ENCODE measurements at regions not wholly inside any gene's neighbourhood (a gene's known extent, or its start where the extent isn't known, plus 50 kb on each side); places are given as distances from the start of the nearest gene placed in this dataset.

DNA sequence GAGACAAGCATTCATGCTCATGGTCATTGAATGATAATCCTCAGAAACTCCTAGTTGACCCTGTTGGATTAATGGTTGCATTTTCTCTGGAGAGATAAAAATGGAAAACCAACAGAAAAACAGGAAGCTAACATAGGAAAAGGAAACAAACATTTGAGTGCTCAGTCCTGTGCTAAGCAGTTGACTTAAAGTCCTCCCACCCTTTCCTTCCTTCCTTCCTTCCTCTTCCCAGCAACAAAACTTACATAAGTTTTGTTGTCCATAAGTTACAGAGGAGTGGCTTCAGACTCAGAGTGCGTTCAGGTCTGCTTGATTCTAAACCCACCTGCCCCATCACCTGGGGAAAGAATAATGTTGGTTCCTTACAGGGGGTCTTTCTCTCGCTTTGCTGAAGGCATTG lies 163.8 kb upstream of the RGMA start:
- DNase-seq (ENCODE audit: low read depth), result no peak
- H3K4me3 ChIP-seq (ENCODE audit: low read length), result no peak overlapping the region
- TF ChIP-seq, protein P1, sequence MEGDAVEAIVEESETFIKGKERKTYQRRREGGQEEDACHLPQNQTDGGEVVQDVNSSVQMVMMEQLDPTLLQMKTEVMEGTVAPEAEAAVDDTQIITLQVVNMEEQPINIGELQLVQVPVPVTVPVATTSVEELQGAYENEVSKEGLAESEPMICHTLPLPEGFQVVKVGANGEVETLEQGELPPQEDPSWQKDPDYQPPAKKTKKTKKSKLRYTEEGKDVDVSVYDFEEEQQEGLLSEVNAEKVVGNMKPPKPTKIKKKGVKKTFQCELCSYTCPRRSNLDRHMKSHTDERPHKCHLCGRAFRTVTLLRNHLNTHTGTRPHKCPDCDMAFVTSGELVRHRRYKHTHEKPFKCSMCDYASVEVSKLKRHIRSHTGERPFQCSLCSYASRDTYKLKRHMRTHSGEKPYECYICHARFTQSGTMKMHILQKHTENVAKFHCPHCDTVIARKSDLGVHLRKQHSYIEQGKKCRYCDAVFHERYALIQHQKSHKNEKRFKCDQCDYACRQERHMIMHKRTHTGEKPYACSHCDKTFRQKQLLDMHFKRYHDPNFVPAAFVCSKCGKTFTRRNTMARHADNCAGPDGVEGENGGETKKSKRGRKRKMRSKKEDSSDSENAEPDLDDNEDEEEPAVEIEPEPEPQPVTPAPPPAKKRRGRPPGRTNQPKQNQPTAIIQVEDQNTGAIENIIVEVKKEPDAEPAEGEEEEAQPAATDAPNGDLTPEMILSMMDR (conservative IDR thresholded peaks at IDR 0.05; ENCODE audit: low read length), result no peak

DNA sequence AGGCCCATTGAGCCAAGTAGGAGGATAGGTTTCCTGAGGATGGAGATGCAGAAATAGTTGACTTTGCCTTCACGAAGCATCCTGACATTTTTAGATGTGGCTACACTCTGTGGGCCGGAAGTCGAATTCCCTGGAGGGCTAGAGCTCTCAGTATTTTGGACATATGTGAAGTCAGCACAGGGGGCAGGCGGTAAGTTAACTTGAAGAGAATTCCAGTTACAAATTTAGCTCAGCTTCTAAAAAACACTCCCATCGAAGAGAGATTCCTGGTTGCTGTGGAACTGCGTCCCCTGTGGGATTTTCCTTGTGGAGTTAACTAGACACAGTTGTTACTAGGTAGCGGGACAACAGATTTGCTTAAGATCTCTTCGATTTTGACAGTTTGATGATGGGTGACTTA lies 161.9 kb upstream of the RGMA start:
- TF ChIP-seq, protein P1 (conservative IDR thresholded peaks at IDR 0.05; ENCODE audit: low read length), result no peak
- no peak overlapping the region for H3K4me3 ChIP-seq (ENCODE audit: low read length)
- DNase-seq (ENCODE audit: low read depth), result no peak

DNA sequence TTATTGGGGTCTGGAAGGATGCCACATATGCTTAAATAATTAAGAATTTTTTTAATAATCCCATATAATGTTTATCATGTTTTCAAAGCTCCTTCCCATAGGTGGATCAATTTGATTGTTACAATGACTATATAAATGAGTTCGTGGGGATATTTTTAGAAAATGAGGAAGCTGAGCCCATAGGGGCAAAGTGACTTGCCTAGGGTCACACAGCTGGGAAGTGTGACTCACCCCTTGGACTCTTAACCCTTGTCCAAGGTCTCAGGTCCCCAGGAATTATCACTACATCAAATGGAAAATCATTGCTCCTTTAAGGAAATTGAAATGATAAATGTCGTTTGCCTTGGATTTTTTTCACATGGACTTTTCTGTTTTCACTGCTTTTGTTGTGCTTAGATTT lies 161.2 kb upstream of the RGMA start:
- H3K4me3 ChIP-seq (ENCODE audit: low read length), result no peak overlapping the region
- TF ChIP-seq, protein P1 (conservative IDR thresholded peaks at IDR 0.05; ENCODE audit: low read length), result no peak
- no peak for DNase-seq (ENCODE audit: low read depth)

DNA sequence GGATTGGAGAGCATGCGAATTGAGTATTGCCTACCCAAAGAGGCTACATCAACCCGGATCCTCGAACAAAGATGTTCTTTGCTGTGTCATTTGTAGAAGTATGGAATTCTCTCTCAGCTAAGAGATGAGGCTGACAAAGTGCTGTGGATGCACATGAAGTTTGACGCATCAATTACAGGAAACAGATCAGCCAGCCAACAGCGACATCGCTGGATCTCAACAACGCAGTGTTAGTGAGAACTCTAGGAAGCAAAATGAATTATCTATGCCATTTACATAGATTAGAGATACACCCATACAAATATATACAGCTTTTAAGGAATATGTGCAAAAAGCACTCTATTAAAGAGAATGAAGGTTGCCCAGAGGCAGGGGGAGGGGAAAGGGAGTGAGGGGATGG lies 160.6 kb upstream of the RGMA start:
- TF ChIP-seq, protein P1 (conservative IDR thresholded peaks at IDR 0.05; ENCODE audit: low read length), result no peak

DNA sequence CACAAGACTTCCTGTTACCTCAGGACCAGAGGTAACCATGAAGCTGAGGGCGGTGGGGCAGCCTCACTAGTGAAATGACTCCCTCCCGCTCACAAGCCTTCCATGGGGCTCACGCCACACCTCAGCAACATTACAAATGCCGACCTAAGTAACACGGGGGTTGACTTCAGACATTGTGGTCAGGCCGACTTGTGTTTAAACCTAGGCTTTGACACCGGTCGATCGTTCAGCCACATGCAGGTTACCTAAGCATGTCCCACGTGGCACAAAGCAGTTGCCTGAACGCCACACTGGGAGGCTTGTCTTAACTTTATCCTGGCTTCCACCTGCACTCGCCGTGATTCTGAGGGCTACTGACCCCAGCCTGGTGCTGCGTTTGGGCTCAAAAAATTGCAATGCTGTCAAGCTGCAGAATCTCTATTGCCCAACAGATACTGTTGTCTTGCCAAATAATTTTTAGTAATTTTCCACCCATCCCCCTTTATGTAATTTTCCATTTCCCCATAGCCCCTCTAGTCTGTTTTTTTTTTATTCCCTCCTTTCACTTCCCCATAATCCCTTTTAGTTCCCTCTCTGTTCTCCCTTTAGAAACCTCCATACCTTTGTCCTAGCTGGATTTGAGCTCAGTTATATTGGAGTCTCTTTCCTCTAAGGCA lies 158.6 kb upstream of the RGMA start:
- TF ChIP-seq, protein P1 (conservative IDR thresholded peaks at IDR 0.05; ENCODE audit: low read length), result no peak
- no peak for DNase-seq (ENCODE audit: low read depth)
- H3K4me3 ChIP-seq (ENCODE audit: low read length), result no peak overlapping the region

More for the DNA sequence above, 160.6 kb upstream of the RGMA start:
- H3K4me3 ChIP-seq (ENCODE audit: low read length), result no peak overlapping the region
- DNase-seq (ENCODE audit: low read depth), result no peak

DNA sequence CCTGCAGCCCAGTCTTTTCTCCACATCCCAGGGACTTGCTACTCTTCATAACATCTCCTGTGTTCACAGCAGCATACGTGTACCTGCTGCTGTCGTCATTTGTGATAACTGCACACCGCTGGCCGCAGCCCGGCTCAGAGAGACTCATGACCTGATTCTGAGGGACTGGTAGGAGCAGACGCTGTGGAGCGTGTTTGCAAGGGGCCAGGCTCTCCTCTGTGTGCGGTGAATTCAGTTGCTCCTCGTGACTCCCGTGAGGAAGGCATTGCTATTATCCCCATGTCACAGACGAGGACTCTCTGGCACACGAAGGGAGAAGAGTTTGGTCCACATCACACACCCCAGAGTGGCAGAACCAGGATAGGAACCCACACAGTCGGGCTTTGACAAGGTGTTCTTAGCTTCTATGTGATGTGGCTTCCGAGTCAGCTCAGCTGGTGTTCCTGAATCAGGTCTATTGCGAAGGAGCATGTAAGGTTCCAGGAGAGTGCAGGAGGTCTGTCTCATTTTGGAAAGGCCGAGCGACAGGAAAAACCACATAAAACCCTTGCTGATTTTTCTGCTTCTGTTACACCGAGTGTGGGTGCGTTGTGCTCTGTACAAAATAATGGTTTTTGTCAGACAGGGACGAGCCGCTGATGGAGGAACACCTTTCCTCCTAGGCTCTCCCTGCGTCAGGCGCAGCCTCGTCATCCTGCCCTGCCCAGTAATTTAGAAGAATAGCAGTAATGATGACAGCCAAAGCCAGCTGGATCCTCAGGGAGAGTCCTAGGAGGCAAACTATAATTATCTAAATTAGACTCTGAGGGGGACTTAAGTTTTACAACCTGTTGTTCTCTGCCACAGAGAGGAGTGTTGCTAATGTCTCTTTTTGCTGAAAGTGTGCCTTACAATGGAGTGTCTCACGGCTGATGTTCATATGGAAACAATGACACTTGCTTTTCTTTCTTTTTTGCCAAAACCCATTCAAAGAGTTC lies 157.5 kb upstream of the RGMA start:
- no peak overlapping the region for H3K4me3 ChIP-seq (ENCODE audit: low read length)
- no peak for DNase-seq (ENCODE audit: low read depth)
- TF ChIP-seq, protein P1 (conservative IDR thresholded peaks at IDR 0.05; ENCODE audit: low read length), result no peak
